C4-2B (cell line): ENCODE measurements at regions not wholly inside any gene's neighbourhood (a gene's known extent, or its start where the extent isn't known, plus 50 kb on each side); places are given as distances from the start of the nearest gene placed in this dataset.

Experiments
- CTCF ChIP-seq: fragments of 450-650 bp; conservative IDR thresholded peaks from 2 replicates; pipeline ENCODE4 v1.5.1; 2017; ENCODE audit warnings: mild to moderate bottlenecking
- ZFX ChIP-seq: fragments of 450-650 bp; IDR thresholded peaks from 2 replicates; pipeline ENCODE4 v1.6.1; 2017

- TF ChIP-seq CTCF = no peak
- TF ChIP-seq ZFX = no peak
Observed at GRCh38 chr3:16085410-16085809, 89.1 kb upstream of the GALNT15 start.
